ENCODE measurements at regions not wholly inside any gene's neighbourhood (a gene's known extent, or its start where the extent isn't known, plus 50 kb on each side); places are given as distances from the start of the nearest gene placed in this dataset.

DNA sequence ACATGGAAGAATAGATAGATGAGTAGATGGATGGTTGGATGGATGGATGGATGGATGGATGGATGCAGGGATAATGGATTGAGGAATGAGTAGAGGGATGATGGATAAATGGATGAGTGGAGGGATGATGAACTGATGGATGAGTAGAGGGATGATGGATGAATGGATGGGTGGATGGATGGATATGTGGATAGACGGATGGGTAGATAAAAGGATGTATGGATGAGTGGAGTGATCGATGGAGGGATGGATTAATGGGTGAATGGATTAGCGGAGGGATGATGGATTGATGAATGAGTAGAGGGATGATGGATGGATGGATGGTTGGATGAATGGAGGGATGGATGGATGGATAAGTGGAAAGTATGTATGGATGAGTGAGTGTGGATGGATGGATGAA is 533.2 kb downstream of the RFC3 start:
- H3K4me3 ChIP-seq: no peak overlapping the region
- H3K9me3 ChIP-seq: no peaks in the 10 kb centered on the region
- no peaks in the 10 kb centered on the region for H3K4me1 ChIP-seq
- TF ChIP-seq EP300 (IDR thresholded peaks at IDR 0.05) (no peak), POLR2AphosphoS5 (IDR thresholded peaks at IDR 0.05) (no peak)
- TF ChIP-seq, protein P1, sequence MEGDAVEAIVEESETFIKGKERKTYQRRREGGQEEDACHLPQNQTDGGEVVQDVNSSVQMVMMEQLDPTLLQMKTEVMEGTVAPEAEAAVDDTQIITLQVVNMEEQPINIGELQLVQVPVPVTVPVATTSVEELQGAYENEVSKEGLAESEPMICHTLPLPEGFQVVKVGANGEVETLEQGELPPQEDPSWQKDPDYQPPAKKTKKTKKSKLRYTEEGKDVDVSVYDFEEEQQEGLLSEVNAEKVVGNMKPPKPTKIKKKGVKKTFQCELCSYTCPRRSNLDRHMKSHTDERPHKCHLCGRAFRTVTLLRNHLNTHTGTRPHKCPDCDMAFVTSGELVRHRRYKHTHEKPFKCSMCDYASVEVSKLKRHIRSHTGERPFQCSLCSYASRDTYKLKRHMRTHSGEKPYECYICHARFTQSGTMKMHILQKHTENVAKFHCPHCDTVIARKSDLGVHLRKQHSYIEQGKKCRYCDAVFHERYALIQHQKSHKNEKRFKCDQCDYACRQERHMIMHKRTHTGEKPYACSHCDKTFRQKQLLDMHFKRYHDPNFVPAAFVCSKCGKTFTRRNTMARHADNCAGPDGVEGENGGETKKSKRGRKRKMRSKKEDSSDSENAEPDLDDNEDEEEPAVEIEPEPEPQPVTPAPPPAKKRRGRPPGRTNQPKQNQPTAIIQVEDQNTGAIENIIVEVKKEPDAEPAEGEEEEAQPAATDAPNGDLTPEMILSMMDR (IDR thresholded peaks at IDR 0.05): no peak
- WGBS, 2 donors (ENCODE audit: low coverage in 1 of 2): 92 to 94% methylated on average over 3 of the region's 3 CpGs
- ATAC-seq: no peak
- no peaks in the 10 kb centered on the region for H3K36me3 ChIP-seq
- H3K27ac ChIP-seq: no peak overlapping the region
- H3K27me3 ChIP-seq: no peaks in the 10 kb centered on the region

- no peak overlapping the region for H3K4me3 ChIP-seq
- H3K9me3 ChIP-seq: no peaks in the 10 kb centered on the region
- WGBS, 2 donors (ENCODE audit: low coverage in 1 of 2): 84 to 100% methylated on average over 1 to 4 of the region's 4 CpGs
- no peak for ATAC-seq
- H3K27ac ChIP-seq: no peak overlapping the region
- H3K4me1 ChIP-seq: no peaks in the 10 kb centered on the region
- no peaks in the 10 kb centered on the region for H3K36me3 ChIP-seq
- no peaks in the 10 kb centered on the region for H3K27me3 ChIP-seq
- TF ChIP-seq POLR2A (IDR thresholded peaks at IDR 0.05) (no peak), EP300 (IDR thresholded peaks at IDR 0.05) (no peak), POLR2AphosphoS5 (IDR thresholded peaks at IDR 0.05) (no peak)
- TF ChIP-seq, protein P1 (IDR thresholded peaks at IDR 0.05): no peak
These were observed 535.0 kb downstream of the RFC3 start for GRCh38 chr13:34352958-34353357.

DNA sequence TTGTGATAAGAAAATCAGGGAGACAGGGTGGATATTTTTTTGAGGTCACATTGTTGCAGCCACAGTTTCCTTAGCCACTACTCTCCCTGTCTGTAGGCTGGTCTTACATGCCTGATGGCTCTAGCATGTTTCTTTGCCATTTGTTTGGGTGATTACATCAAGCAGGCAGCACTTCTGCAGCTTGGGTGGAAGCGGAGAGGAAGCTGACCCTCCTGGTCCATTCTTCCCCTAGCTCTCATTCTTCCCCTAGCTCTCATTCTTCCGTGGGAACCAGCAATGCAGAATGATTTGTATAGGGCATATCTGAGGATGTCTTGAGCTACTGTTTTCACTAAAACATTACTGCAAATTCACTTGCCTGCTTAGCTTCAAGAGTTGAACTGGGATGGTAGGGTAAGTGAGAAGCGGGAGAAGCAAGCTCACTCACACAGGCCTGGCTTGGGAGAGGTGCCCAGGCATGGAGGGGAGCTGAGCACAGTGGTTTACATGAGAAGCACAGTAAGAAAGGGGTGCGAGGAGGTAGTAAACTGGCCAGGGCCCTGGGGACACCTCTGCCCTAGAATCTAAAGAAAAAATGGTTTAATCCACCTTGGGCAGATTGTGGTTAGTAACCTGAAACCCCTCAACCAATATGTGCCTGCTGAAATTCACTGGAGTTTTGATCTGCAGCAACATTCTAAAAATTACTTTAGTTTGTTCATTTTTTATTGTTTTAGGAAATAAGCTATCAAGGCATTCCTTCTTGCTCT is 538.9 kb downstream of the RFC3 start:
- H3K36me3 ChIP-seq: no peaks in the 10 kb centered on the region
- H3K27ac ChIP-seq: no peak overlapping the region
- no peaks in the 10 kb centered on the region for H3K27me3 ChIP-seq
- no peaks in the 10 kb centered on the region for H3K4me1 ChIP-seq
- ATAC-seq: no peak
- WGBS, 2 donors (ENCODE audit: low coverage in 1 of 2): 83 to 86% methylated on average over 2 to 4 of the region's 4 CpGs
- no peaks in the 10 kb centered on the region for H3K9me3 ChIP-seq
- TF ChIP-seq EP300 (IDR thresholded peaks at IDR 0.05) (no peak), POLR2AphosphoS5 (IDR thresholded peaks at IDR 0.05) (no peak), POLR2A (IDR thresholded peaks at IDR 0.05) (no peak)
- TF ChIP-seq, protein P1 (IDR thresholded peaks at IDR 0.05): no peak
- no peak overlapping the region for H3K4me3 ChIP-seq

DNA sequence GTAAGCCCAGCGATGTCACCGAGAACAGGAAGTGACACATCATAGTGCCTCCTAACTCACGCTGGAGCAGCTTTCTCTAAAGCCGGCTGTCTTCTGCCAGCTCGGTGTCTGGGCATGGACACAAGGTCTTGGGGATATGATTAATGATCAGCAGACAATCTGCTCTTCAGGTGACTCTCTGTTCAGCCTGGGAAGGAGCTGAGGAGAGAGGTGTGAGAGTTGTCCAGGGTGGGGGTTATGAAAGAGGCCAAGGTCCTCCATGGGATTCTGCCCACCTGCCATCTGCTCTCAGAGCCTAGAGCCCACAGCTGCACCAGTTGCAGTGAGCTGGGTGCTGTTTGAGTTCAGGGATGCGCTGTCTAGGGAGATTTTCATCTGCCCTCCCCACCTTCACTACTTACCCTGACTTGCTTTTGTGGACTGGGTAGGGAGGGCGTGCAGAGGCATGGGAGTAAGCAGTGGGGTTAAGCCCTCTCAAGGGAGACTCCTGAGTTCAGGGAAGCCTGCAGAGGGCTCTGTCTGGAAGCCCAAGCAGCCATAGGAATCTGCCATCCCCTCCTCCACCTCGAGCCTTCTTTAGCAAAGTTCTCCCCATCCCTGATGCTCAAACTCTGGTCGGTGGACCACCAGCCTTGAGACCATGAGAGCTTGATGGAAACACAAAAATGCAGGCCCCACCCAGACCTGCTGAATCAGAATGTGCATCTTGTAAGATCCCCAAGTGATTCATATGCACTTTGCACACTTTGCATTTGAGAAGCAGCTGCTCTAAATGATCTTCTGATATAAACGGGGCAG is 539.7 kb downstream of the RFC3 start:
- Histone ChIP-seq H3K4me3 (no peak overlapping the region), H3K36me3 (no peaks in the 10 kb centered on the region), H3K4me1 (no peaks in the 10 kb centered on the region), H3K9me3 (no peaks in the 10 kb centered on the region), H3K27ac (no peak overlapping the region), H3K27me3 (no peaks in the 10 kb centered on the region)
- WGBS, 2 donors (ENCODE audit: low coverage in 1 of 2): 46 to 73% methylated on average over 3 to 5 of the region's 10 CpGs
- ATAC-seq: peak; percentile 33
- TF ChIP-seq POLR2A (IDR thresholded peaks at IDR 0.05): no peak
- TF ChIP-seq EP300 (IDR thresholded peaks at IDR 0.05): no peak
- TF ChIP-seq, protein P1 (IDR thresholded peaks at IDR 0.05): no peak
- TF ChIP-seq POLR2AphosphoS5 (IDR thresholded peaks at IDR 0.05): no peak

Data from gastroesophageal sphincter (tissue), 4 donors.